Kidney epithelial cell (primary cell): ENCODE measurements at regions not wholly inside any gene's neighbourhood (a gene's known extent, or its start where the extent isn't known, plus 50 kb on each side); places are given as distances from the start of the nearest gene placed in this dataset.

Source experiments
- DNase-seq: peaks from one replicate; pipeline ENCODE4 v3.0.0-alpha.2; 2010; ENCODE audit warnings: low read depth
- H3K27me3 ChIP-seq: 2 replicates; pipeline ENCODE4 v1.6.0; 2011; ENCODE audit warnings: low read length; ENCODE audit not compliant: control insufficient read depth, insufficient read depth
- H3K36me3 ChIP-seq: 2 replicates; pipeline ENCODE4 v1.5.1; 2011; ENCODE audit warnings: low read length; ENCODE audit not compliant: control insufficient read depth, insufficient read depth
- H3K4me3 ChIP-seq: 2 replicates; pipeline ENCODE4 v1.5.1; 2011; ENCODE audit warnings: low read depth, mild to moderate bottlenecking, control low read depth, low read length
- TF ChIP-seq, protein P1 (sequence below): IDR thresholded peaks from 2 replicates; pipeline ENCODE4 v1.5.1; 2011; ENCODE audit warnings: mild to moderate bottlenecking, moderate library complexity, low read length, control low read depth, inconsistent platforms; ENCODE audit not compliant: insufficient read depth, poor library complexity, severe bottlenecking

DNA sequence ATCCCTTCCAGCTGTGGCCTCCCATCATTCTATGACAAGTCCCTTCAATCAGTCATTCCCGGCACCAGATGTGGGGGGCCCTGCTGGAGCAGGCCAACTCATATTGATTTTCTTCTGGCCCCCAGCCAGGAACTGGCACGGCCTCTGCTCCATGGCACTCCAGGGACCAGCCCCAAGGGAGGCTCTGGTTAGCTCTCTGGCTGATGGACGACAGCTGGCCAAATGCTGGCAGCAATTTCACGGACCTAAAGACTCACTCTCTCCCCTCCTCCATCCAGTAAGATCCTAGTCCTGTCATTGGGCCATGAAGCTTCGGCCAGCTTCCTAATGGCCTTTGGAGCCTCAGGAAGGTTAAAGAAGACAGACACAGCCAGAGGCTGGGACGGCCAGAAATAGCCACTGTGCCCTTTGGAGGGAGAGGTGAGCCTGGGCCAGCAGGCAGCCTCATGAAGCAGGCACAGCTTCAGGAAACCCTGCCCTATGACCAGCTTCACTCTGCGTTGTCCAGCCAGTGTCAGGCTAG, 131.0 kb downstream of the MEX3B start:
- Histone ChIP-seq H3K4me3 (no peak overlapping the region), H3K27me3 (no peaks in the 10 kb centered on the region), H3K36me3 (no peaks in the 10 kb centered on the region)
- TF ChIP-seq, protein P1, sequence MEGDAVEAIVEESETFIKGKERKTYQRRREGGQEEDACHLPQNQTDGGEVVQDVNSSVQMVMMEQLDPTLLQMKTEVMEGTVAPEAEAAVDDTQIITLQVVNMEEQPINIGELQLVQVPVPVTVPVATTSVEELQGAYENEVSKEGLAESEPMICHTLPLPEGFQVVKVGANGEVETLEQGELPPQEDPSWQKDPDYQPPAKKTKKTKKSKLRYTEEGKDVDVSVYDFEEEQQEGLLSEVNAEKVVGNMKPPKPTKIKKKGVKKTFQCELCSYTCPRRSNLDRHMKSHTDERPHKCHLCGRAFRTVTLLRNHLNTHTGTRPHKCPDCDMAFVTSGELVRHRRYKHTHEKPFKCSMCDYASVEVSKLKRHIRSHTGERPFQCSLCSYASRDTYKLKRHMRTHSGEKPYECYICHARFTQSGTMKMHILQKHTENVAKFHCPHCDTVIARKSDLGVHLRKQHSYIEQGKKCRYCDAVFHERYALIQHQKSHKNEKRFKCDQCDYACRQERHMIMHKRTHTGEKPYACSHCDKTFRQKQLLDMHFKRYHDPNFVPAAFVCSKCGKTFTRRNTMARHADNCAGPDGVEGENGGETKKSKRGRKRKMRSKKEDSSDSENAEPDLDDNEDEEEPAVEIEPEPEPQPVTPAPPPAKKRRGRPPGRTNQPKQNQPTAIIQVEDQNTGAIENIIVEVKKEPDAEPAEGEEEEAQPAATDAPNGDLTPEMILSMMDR = no peak
- DNase-seq = no peak

DNA sequence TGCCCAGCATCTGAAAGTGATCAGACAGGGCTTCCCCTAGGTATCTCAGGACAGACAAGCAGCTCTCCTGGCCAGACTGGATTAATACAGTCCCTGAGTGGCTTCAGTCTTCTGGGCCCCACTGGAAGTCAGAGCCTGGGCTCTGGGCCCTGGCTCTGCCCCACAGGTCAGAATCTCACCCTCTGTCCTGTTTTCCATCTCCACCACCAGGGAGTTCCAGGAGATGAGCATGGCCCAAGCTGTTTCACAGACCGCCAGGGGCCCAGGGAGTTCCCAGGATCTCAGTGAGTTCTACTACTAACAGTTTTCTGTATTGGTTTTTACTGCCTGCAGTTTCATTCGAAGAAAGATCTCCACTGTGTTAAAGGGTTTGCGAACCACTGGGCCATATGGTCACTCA, 131.5 kb downstream of the MEX3B start:
- no peak for DNase-seq
- Histone ChIP-seq H3K36me3 (no peaks in the 10 kb centered on the region), H3K4me3 (no peak overlapping the region), H3K27me3 (no peaks in the 10 kb centered on the region)
- TF ChIP-seq, protein P1 = no peak

- Histone ChIP-seq H3K36me3 (no peaks in the 10 kb centered on the region), H3K27me3 (no peaks in the 10 kb centered on the region), H3K4me3 (no peak overlapping the region)
- DNase-seq = no peak
- TF ChIP-seq, protein P1 = no peak
These were observed 134.5 kb downstream of the MEX3B start for GRCh38 chr15:81911022-81911971.

DNA sequence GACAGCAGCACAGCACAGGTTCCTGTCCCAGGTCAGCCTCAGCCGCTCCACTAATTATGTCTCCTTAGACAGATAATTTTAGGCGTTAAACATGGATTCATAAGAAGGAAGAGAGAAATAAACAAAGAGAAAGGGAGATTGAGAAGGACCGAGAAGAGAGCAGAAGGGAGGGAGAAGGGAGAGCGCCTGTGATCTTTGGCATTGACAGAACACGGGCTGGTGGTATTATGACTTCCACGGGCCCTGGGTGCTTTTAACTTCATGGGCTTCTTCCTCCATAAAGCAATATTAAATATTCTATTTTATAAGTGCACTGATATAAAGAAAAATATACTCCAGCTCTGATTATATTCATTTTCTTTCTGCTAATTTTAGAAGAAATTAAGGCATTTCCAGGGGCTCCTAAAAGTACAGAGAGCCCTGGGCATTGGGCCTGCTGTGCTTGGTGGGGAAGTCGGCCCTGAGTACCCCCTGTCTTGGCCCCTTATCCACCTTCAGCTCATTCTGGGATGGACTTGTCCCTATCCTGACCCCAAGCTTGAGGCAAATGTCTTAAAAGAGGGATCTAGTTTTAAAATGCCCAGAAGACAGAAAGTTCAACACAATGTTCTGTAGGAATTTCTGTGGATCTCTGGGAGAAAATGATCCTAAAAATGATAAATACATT, 135.3 kb downstream of the MEX3B start:
- H3K4me3 ChIP-seq = no peak overlapping the region
- no peak for DNase-seq
- no peaks in the 10 kb centered on the region for H3K36me3 ChIP-seq
- H3K27me3 ChIP-seq = no peaks in the 10 kb centered on the region
- TF ChIP-seq, protein P1 = no peak

- TF ChIP-seq, protein P1 = no peak
- no peaks in the 10 kb centered on the region for H3K36me3 ChIP-seq
- H3K4me3 ChIP-seq = no peak overlapping the region
- no peak for DNase-seq
- no peaks in the 10 kb centered on the region for H3K27me3 ChIP-seq
These were observed 136.8 kb downstream of the MEX3B start for GRCh38 chr15:81909011-81909358.

DNA sequence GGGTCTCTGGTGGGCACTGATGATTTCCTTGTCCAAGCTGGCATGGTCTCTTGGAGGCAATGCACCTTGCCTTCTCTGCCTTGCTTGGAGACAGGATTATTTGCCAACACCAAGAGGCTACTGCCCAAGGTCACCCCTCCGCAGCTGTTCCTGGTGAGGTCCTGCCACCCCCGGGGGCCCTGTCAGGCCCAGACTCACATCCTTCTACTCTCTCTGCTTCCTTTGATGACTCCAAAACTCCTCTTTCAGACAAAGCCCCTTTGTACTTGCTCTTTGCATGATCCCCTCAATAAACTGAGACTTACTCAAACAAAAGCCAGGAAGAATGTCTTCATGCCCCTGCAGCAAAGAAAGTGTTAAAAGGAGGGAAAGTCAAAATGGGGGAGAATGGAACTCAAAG, 137.7 kb downstream of the MEX3B start:
- H3K27me3 ChIP-seq = no peaks in the 10 kb centered on the region
- no peak for DNase-seq
- H3K4me3 ChIP-seq = no peak overlapping the region
- no peaks in the 10 kb centered on the region for H3K36me3 ChIP-seq
- TF ChIP-seq, protein P1 = no peak
